A549 (cell line): ENCODE measurements at regions not wholly inside any gene's neighbourhood (a gene's known extent, or its start where the extent isn't known, plus 50 kb on each side); places are given as distances from the start of the nearest gene placed in this dataset.

ENCODE experiments used
- CTCF ChIP-seq: fragments of >200 bp; sonication (Bioruptor Twin); formaldehyde crosslinking; IDR thresholded peaks from 3 replicates; pipeline ENCODE4 v1.5.1; 2016
- EP300 ChIP-seq, 2 experiments: fragments of >200 bp; sonication (Bioruptor Twin); formaldehyde crosslinking; IDR thresholded peaks; 2 replicates in 1 of 2; 3 replicates in 1 of 2; pipeline ENCODE4 v1.6.1; 2016 to 2017
- ESRRA ChIP-seq: fragments of 150-350 bp; IDR thresholded peaks from 2 replicates; pipeline ENCODE4 v1.6.1; 2014; ENCODE audit warnings: mild to moderate bottlenecking, low read length, borderline replicate concordance
- HOXA7 ChIP-seq: fragments of 250-450 bp; sonication (Bioruptor Pico); IDR thresholded peaks from 2 replicates; pipeline ENCODE4 v1.5.0; 2020; ENCODE audit warnings: mild to moderate bottlenecking, moderate library complexity
- KDM5A ChIP-seq: fragments of 200-600 bp; sonication (generic); IDR thresholded peaks from 2 replicates; pipeline ENCODE4 v1.6.1; 2016; ENCODE audit warnings: antibody characterized with exemption, mild to moderate bottlenecking
- MAFK ChIP-seq: fragments of 450-650 bp; IDR thresholded peaks from 2 replicates; pipeline ENCODE4 v1.6.1; 2014; ENCODE audit not compliant: partially characterized antibody
- MAX ChIP-seq: IDR thresholded peaks from 2 replicates; pipeline ENCODE4 v1.6.1; 2012
- PHF8 ChIP-seq: fragments of 200-600 bp; sonication (generic); IDR thresholded peaks from 2 replicates; pipeline ENCODE4 v1.6.1; 2016; ENCODE audit warnings: low read depth, mild to moderate bottlenecking, antibody characterized with exemption, moderate library complexity, borderline replicate concordance
- POLR2A ChIP-seq: IDR thresholded peaks from 2 replicates; pipeline ENCODE4 v1.6.1; 2012; ENCODE audit warnings: mild to moderate bottlenecking, low read length
- RFX5 ChIP-seq: fragments of 450-650 bp; IDR thresholded peaks from 2 replicates; pipeline ENCODE4 v1.7.1; 2014; ENCODE audit warnings: antibody characterized with exemption, mild to moderate bottlenecking, moderate library complexity
- SMC3 ChIP-seq: fragments of >200 bp; sonication (Bioruptor Twin); formaldehyde crosslinking; IDR thresholded peaks from 3 replicates; pipeline ENCODE4 v1.6.1; 2018; ENCODE audit warnings: inconsistent platforms
- USF2 ChIP-seq: fragments of 450-650 bp; IDR thresholded peaks from 2 replicates; pipeline ENCODE4 v1.6.1; 2014; ENCODE audit warnings: antibody characterized with exemption
- TF ChIP-seq, protein P1 (sequence below): IDR thresholded peaks from 2 replicates; pipeline ENCODE4 v1.6.1; 2012; ENCODE audit warnings: low read depth, borderline replicate concordance
- TF ChIP-seq, protein P2 (sequence below): fragments of 200-600 bp; sonication (generic); IDR thresholded peaks from 2 replicates; pipeline ENCODE4 v1.6.1; 2016; ENCODE audit warnings: antibody characterized with exemption, mild to moderate bottlenecking, moderate library complexity

- TF ChIP-seq POLR2A (no peak), CTCF (no peak), SMC3 (no peak), USF2 (no peak), RFX5 (no peak), MAX (no peak), EP300 (IDR thresholded peaks at IDR 0.05) (no peak), PHF8 (no peak), HOXA7 (no peak), KDM5A (no peak), MAFK (no peak), ESRRA (no peak)
- TF ChIP-seq, protein P1, sequence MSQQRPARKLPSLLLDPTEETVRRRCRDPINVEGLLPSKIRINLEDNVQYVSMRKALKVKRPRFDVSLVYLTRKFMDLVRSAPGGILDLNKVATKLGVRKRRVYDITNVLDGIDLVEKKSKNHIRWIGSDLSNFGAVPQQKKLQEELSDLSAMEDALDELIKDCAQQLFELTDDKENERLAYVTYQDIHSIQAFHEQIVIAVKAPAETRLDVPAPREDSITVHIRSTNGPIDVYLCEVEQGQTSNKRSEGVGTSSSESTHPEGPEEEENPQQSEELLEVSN, result no peak
- TF ChIP-seq, protein P2, sequence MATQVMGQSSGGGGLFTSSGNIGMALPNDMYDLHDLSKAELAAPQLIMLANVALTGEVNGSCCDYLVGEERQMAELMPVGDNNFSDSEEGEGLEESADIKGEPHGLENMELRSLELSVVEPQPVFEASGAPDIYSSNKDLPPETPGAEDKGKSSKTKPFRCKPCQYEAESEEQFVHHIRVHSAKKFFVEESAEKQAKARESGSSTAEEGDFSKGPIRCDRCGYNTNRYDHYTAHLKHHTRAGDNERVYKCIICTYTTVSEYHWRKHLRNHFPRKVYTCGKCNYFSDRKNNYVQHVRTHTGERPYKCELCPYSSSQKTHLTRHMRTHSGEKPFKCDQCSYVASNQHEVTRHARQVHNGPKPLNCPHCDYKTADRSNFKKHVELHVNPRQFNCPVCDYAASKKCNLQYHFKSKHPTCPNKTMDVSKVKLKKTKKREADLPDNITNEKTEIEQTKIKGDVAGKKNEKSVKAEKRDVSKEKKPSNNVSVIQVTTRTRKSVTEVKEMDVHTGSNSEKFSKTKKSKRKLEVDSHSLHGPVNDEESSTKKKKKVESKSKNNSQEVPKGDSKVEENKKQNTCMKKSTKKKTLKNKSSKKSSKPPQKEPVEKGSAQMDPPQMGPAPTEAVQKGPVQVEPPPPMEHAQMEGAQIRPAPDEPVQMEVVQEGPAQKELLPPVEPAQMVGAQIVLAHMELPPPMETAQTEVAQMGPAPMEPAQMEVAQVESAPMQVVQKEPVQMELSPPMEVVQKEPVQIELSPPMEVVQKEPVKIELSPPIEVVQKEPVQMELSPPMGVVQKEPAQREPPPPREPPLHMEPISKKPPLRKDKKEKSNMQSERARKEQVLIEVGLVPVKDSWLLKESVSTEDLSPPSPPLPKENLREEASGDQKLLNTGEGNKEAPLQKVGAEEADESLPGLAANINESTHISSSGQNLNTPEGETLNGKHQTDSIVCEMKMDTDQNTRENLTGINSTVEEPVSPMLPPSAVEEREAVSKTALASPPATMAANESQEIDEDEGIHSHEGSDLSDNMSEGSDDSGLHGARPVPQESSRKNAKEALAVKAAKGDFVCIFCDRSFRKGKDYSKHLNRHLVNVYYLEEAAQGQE, result no peak
Observed at GRCh38 chr16:85448557-85449190, 164.4 kb upstream of the GSE1 start.
